ENCODE measurements at regions not wholly inside any gene's neighbourhood (a gene's known extent, or its start where the extent isn't known, plus 50 kb on each side); places are given as distances from the start of the nearest gene placed in this dataset.

DNA sequence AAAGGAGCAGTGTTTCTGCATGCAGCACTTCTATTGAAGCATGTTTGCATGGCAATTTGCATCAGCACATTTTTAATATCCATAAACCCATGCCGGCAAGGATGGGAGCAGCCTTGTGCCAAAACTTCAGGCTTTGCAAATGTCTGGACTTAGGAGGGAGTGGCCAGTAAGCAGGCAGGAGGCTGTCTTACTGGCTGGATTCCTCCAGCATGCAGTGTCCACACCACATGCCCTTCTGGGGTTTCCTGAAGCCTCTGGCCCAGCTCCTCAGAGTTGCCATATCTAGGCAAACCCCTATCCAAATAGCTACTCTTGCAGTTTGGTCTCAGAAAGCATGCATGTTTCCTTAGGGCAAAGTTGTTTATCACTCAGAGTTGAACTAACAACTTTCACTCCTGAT is 139.1 kb upstream of the MRPS22 start:
- Histone ChIP-seq H4K20me1 (ENCODE audit: control insufficient read depth, insufficient read depth) (no peaks in the 10 kb centered on the region), H3K4me3 (no peak overlapping the region), H2AFZ (ENCODE audit: control insufficient read depth, low read depth, low read length) (no peak overlapping the region), H3K9ac (ENCODE audit: control insufficient read depth, insufficient read depth, low read length) (no peak overlapping the region), H3K9me3 (replicated peaks; ENCODE audit: control insufficient read depth, insufficient read depth, low read length) (no peaks in the 10 kb centered on the region), H3K4me1 (ENCODE audit: control insufficient read depth, insufficient read depth, low read length) (peaks cover 5% of the 10 kb centered on the region; the same call in 1 of the 2 replicates), H3K27ac (ENCODE audit: control insufficient read depth, insufficient read depth) (no peak overlapping the region), H3K27me3 (replicated peaks in 1 of 2; ENCODE audit: control insufficient read depth in 2 of 2, insufficient read depth in 2 of 2, low read length in 1 of 2) (no peaks in the 10 kb centered on the region), H3K4me2 (ENCODE audit: control insufficient read depth, insufficient read depth) (no peak overlapping the region), H3K36me3 (ENCODE audit: control insufficient read depth in 2 of 2, insufficient read depth in 2 of 2, low read length in 1 of 2) (no peaks in the 10 kb centered on the region), H3K79me2 (ENCODE audit: control insufficient read depth, insufficient read depth, low read length) (no peaks in the 10 kb centered on the region)
- no peak for DNase-seq (ENCODE audit: low read depth, low spot score)
- ChIA-PET POLR2A (no interaction called here), SMC1A (ENCODE audit: uncharacterized antibody, unreplicated experiment) (interaction anchor here (0.6 kb wide), 1 partner anchor 9 kb away, joined by 3 read pairs; no protein-coding TSS in a partner anchor), RAD21 (ENCODE audit: unreplicated experiment) (no interaction called here), CTCF (no interaction called here)
- intact Hi-C loops (cut with micrococcal nuclease; ENCODE audit: unreplicated experiment), result loop anchor here (5.0 kb wide), 2 partner anchors 92 to 262 kb away; no protein-coding TSS in a partner anchor
- 100% methylated on average over 1 of the region's 1 CpG for WGBS (ENCODE audit: insufficient coverage, insufficient replicate concordance, low lambda C conversion rate, missing lambda C conversion rate)
- ATAC-seq, result no peak
- in situ Hi-C loops (cut with MboI), result no loop called here
- BruUV-seq (replicated peaks), result no TSS peak
- no peak for FAIRE-seq
- TF ChIP-seq RCOR1 (conservative IDR thresholded peaks at IDR 0.05; ENCODE audit: low read depth, low read length), result no peak
- TF ChIP-seq HCFC1 (IDR thresholded peaks at IDR 0.05; ENCODE audit: low read length), result no peak
- no peak for TF ChIP-seq SMC3 (IDR thresholded peaks at IDR 0.05; ENCODE audit: borderline replicate concordance, low read length)
- no peak for TF ChIP-seq IRF4 (IDR thresholded peaks at IDR 0.05; ENCODE audit: low read depth, low read length)
- no peak for TF ChIP-seq SMARCA5 (IDR thresholded peaks at IDR 0.05)
- no peak for TF ChIP-seq YBX1 (IDR thresholded peaks at IDR 0.05)
- TF ChIP-seq, protein P1, sequence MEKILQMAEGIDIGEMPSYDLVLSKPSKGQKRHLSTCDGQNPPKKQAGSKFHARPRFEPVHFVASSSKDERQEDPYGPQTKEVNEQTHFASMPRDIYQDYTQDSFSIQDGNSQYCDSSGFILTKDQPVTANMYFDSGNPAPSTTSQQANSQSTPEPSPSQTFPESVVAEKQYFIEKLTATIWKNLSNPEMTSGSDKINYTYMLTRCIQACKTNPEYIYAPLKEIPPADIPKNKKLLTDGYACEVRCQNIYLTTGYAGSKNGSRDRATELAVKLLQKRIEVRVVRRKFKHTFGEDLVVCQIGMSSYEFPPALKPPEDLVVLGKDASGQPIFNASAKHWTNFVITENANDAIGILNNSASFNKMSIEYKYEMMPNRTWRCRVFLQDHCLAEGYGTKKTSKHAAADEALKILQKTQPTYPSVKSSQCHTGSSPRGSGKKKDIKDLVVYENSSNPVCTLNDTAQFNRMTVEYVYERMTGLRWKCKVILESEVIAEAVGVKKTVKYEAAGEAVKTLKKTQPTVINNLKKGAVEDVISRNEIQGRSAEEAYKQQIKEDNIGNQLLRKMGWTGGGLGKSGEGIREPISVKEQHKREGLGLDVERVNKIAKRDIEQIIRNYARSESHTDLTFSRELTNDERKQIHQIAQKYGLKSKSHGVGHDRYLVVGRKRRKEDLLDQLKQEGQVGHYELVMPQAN (conservative IDR thresholded peaks at IDR 0.05), result no peak
- TF ChIP-seq, protein P2, sequence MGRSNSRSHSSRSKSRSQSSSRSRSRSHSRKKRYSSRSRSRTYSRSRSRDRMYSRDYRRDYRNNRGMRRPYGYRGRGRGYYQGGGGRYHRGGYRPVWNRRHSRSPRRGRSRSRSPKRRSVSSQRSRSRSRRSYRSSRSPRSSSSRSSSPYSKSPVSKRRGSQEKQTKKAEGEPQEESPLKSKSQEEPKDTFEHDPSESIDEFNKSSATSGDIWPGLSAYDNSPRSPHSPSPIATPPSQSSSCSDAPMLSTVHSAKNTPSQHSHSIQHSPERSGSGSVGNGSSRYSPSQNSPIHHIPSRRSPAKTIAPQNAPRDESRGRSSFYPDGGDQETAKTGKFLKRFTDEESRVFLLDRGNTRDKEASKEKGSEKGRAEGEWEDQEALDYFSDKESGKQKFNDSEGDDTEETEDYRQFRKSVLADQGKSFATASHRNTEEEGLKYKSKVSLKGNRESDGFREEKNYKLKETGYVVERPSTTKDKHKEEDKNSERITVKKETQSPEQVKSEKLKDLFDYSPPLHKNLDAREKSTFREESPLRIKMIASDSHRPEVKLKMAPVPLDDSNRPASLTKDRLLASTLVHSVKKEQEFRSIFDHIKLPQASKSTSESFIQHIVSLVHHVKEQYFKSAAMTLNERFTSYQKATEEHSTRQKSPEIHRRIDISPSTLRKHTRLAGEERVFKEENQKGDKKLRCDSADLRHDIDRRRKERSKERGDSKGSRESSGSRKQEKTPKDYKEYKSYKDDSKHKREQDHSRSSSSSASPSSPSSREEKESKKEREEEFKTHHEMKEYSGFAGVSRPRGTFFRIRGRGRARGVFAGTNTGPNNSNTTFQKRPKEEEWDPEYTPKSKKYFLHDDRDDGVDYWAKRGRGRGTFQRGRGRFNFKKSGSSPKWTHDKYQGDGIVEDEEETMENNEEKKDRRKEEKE (IDR thresholded peaks at IDR 0.05), result no peak
- no peak for TF ChIP-seq WRNIP1 (IDR thresholded peaks at IDR 0.05; ENCODE audit: borderline replicate concordance, low read depth, low read length)
- no peak for TF ChIP-seq NFYA (IDR thresholded peaks at IDR 0.05; ENCODE audit: borderline replicate concordance, low read depth, low read length)
- TF ChIP-seq SUZ12 (IDR thresholded peaks at IDR 0.05; ENCODE audit: unreplicated experiment), result no peak
- TF ChIP-seq TCF12 (IDR thresholded peaks at IDR 0.05; ENCODE audit: low read depth, low read length), result no peak
- TF ChIP-seq SMAD5 (IDR thresholded peaks at IDR 0.05; ENCODE audit: low read depth), result no peak
- TF ChIP-seq, protein P3, sequence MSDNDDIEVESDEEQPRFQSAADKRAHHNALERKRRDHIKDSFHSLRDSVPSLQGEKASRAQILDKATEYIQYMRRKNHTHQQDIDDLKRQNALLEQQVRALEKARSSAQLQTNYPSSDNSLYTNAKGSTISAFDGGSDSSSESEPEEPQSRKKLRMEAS (IDR thresholded peaks at IDR 0.05; ENCODE audit: low read depth, low read length), result no peak
- TF ChIP-seq LARP7 (IDR thresholded peaks at IDR 0.05), result no peak
- no peak for TF ChIP-seq CBX5 (IDR thresholded peaks at IDR 0.05; ENCODE audit: low read depth)
- TF ChIP-seq NR2F1 (conservative IDR thresholded peaks at IDR 0.05), result no peak
- TF ChIP-seq EED (IDR thresholded peaks at IDR 0.05; ENCODE audit: low read depth), result no peak
- TF ChIP-seq, protein P4, sequence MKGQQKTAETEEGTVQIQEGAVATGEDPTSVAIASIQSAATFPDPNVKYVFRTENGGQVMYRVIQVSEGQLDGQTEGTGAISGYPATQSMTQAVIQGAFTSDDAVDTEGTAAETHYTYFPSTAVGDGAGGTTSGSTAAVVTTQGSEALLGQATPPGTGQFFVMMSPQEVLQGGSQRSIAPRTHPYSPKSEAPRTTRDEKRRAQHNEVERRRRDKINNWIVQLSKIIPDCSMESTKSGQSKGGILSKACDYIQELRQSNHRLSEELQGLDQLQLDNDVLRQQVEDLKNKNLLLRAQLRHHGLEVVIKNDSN (IDR thresholded peaks at IDR 0.05; ENCODE audit: borderline replicate concordance, extremely low read length, insufficient read depth, low read depth, low read length), result no peak

All from GM12878 (cell line).